ENCODE measurements at regions not wholly inside any gene's neighbourhood (a gene's known extent, or its start where the extent isn't known, plus 50 kb on each side); places are given as distances from the start of the nearest gene placed in this dataset.

GRCh38 chr15:46326173-46326572 lies 691.3 kb downstream of the SQOR start:
- TF ChIP-seq, protein P1, sequence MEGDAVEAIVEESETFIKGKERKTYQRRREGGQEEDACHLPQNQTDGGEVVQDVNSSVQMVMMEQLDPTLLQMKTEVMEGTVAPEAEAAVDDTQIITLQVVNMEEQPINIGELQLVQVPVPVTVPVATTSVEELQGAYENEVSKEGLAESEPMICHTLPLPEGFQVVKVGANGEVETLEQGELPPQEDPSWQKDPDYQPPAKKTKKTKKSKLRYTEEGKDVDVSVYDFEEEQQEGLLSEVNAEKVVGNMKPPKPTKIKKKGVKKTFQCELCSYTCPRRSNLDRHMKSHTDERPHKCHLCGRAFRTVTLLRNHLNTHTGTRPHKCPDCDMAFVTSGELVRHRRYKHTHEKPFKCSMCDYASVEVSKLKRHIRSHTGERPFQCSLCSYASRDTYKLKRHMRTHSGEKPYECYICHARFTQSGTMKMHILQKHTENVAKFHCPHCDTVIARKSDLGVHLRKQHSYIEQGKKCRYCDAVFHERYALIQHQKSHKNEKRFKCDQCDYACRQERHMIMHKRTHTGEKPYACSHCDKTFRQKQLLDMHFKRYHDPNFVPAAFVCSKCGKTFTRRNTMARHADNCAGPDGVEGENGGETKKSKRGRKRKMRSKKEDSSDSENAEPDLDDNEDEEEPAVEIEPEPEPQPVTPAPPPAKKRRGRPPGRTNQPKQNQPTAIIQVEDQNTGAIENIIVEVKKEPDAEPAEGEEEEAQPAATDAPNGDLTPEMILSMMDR (conservative IDR thresholded peaks at IDR 0.05; ENCODE audit: low read depth, low read length), result no peak
- no peak for TF ChIP-seq EZH2 (IDR thresholded peaks at IDR 0.05; ENCODE audit: borderline replicate concordance, low read depth, low read length, poor library complexity, severe bottlenecking)
